Vagina (tissue), 2 donors: ENCODE measurements at regions not wholly inside any gene's neighbourhood (a gene's known extent, or its start where the extent isn't known, plus 50 kb on each side); places are given as distances from the start of the nearest gene placed in this dataset.

Experiments used
- DNase-seq, 2 donors: peaks; one replicate each; pipeline ENCODE4 v3.0.0-alpha.2; 2017; ENCODE audit errors: extremely low spot score in 2 of 2
- H3K27ac ChIP-seq: fragments of 200-600 bp; sonication (generic); one replicate; pipeline ENCODE4 v1.5.1; 2019
- H3K27me3 ChIP-seq: fragments of 200-600 bp; sonication (generic); one replicate; pipeline ENCODE4 v1.5.1; 2019
- H3K36me3 ChIP-seq, 2 donors: fragments of 200-600 bp; sonication (generic); one replicate each; pipeline ENCODE4 v1.5.1; 2017 to 2019
- H3K4me1 ChIP-seq: fragments of 200-600 bp; sonication (generic); one replicate; pipeline ENCODE4 v1.5.1; 2019
- H3K4me3 ChIP-seq, 2 donors: fragments of 200-600 bp; sonication (generic); 1 replicate in 1 of 2; 2 replicates in 1 of 2; pipeline ENCODE4 v1.5.1; 2016 to 2019
- H3K9me3 ChIP-seq: fragments of 200-600 bp; sonication (generic); one replicate; pipeline ENCODE4 v1.5.1; 2019
- POLR2A ChIP-seq, 2 donors: fragments of 450-650 bp; IDR thresholded peaks; one replicate each; pipeline ENCODE4 v1.6.1; 2017; ENCODE audit warnings: antibody characterized with exemption in 2 of 2, mild to moderate bottlenecking in 2 of 2, moderate library complexity in 2 of 2
- POLR2AphosphoS5 ChIP-seq, 2 donors: sonication (generic); formaldehyde crosslinking; IDR thresholded peaks; one replicate each; pipeline ENCODE4 v1.9.0; 2017; ENCODE audit warnings: antibody characterized with exemption in 2 of 2, mild to moderate bottlenecking in 2 of 2, low read depth in 1 of 2; ENCODE audit not compliant: insufficient read depth in 1 of 2
- intact Hi-C: fragments of 100-400 bp; cut with DNase I; formaldehyde crosslinking; loops from one replicate; pipeline ENCODE4 v1.15.1; 2023
- TF ChIP-seq, protein P1 (sequence below), 3 experiments: fragments of 450-650 bp in 2 of 3; fragments of 200-600 bp in 1 of 3; sonication (generic) in 1 of 3; IDR thresholded peaks; one replicate each; pipeline ENCODE4 v1.5.1; 2017 to 2019; ENCODE audit warnings: antibody characterized with exemption in 3 of 3, mild to moderate bottlenecking in 2 of 3, moderate library complexity in 2 of 3

- DNase-seq: no peak
- Histone ChIP-seq H3K27me3 (no peaks in the 10 kb centered on the region), H3K27ac (no peak overlapping the region), H3K36me3 (no peaks in the 10 kb centered on the region), H3K4me3 (no peak overlapping the region), H3K4me1 (no peaks in the 10 kb centered on the region), H3K9me3 (no peaks in the 10 kb centered on the region)
- intact Hi-C loops: no loop called here
- TF ChIP-seq POLR2AphosphoS5 (IDR thresholded peaks at IDR 0.05; ENCODE audit: insufficient read depth in 1 of 2, low read depth in 1 of 2) (no peak), POLR2A (IDR thresholded peaks at IDR 0.05) (no peak)
- TF ChIP-seq, protein P1, sequence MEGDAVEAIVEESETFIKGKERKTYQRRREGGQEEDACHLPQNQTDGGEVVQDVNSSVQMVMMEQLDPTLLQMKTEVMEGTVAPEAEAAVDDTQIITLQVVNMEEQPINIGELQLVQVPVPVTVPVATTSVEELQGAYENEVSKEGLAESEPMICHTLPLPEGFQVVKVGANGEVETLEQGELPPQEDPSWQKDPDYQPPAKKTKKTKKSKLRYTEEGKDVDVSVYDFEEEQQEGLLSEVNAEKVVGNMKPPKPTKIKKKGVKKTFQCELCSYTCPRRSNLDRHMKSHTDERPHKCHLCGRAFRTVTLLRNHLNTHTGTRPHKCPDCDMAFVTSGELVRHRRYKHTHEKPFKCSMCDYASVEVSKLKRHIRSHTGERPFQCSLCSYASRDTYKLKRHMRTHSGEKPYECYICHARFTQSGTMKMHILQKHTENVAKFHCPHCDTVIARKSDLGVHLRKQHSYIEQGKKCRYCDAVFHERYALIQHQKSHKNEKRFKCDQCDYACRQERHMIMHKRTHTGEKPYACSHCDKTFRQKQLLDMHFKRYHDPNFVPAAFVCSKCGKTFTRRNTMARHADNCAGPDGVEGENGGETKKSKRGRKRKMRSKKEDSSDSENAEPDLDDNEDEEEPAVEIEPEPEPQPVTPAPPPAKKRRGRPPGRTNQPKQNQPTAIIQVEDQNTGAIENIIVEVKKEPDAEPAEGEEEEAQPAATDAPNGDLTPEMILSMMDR (IDR thresholded peaks at IDR 0.05): no peak
Observed at GRCh38 chrX:139079789-139080188, 368.3 kb upstream of the FGF13 start.

- H3K27ac ChIP-seq: no peak overlapping the region
- intact Hi-C loops: no loop called here
Observed at GRCh38 chrX:139078761-139079280, 367.3 kb upstream of the FGF13 start.

GRCh38 chrX:139078342-139078741, 366.8 kb upstream of the FGF13 start:
- no peaks in the 10 kb centered on the region for H3K9me3 ChIP-seq
- TF ChIP-seq, protein P1 (IDR thresholded peaks at IDR 0.05): no peak
- H3K27me3 ChIP-seq: no peaks in the 10 kb centered on the region
- H3K4me3 ChIP-seq: no peak overlapping the region
- no peaks in the 10 kb centered on the region for H3K36me3 ChIP-seq
- no peak overlapping the region for H3K27ac ChIP-seq
- no peaks in the 10 kb centered on the region for H3K4me1 ChIP-seq
- DNase-seq: no peak
- intact Hi-C loops: no loop called here

More at GRCh38 chrX:139078761-139079280, 367.3 kb upstream of the FGF13 start:
- no peaks in the 10 kb centered on the region for H3K9me3 ChIP-seq
- H3K27me3 ChIP-seq: no peaks in the 10 kb centered on the region
- H3K36me3 ChIP-seq: no peaks in the 10 kb centered on the region
- H3K4me3 ChIP-seq: no peak overlapping the region
- TF ChIP-seq POLR2A (IDR thresholded peaks at IDR 0.05): no peak
- no peak for TF ChIP-seq POLR2AphosphoS5 (IDR thresholded peaks at IDR 0.05; ENCODE audit: insufficient read depth in 1 of 2, low read depth in 1 of 2)
- TF ChIP-seq, protein P1 (IDR thresholded peaks at IDR 0.05): no peak
- H3K4me1 ChIP-seq: no peaks in the 10 kb centered on the region
- DNase-seq: no peak

DNA sequence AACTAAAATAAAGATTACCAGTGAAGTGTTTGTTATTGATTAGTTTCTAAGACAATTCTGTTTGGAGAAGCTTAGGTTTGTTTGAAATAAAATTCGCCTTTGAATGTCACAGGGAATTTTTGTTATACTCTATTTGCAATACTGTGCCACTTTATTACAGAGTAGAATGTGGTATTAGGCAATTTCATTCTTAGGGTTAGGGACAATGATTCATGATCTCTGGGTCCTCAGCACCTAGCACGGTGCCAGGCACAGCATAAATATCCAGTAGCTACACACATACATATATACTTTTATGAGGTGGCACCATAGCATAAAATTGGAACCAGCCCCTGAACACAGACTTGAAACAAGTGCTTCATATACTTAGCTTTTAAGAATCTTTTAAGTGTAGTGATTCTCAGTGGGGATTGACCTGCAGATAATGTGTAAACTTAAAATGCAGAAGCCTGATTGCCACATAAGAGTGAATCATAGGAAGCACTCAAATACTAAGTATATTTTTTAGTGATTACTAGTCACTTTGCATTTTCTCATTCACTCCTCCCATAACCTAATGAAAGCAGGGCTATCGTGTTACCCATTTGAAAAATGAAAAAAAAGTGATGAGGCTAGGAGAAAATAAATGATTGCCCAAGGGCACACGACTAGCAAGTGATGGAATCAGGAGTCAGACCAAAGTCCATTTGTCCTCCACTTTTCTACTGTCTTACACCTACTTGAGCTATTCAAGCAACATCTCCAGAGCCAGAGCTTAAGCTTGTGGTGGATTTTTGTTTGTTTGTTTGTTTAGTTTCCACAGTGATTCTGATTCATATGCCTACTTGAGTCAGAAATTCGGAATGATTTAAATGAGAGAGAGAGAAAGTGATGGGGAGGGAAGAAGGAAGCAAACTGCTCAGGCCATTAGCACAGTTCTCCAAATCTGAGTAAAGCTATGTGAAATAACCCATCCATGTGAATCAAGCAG, 366.0 kb upstream of the FGF13 start:
- no peaks in the 10 kb centered on the region for H3K36me3 ChIP-seq
- no peak overlapping the region for H3K27ac ChIP-seq
- no peak overlapping the region for H3K4me3 ChIP-seq
- H3K4me1 ChIP-seq: no peaks in the 10 kb centered on the region
- intact Hi-C loops: no loop called here
- DNase-seq: no peak
- H3K27me3 ChIP-seq: no peaks in the 10 kb centered on the region
- TF ChIP-seq POLR2A (IDR thresholded peaks at IDR 0.05): no peak
- H3K9me3 ChIP-seq: no peaks in the 10 kb centered on the region

DNA sequence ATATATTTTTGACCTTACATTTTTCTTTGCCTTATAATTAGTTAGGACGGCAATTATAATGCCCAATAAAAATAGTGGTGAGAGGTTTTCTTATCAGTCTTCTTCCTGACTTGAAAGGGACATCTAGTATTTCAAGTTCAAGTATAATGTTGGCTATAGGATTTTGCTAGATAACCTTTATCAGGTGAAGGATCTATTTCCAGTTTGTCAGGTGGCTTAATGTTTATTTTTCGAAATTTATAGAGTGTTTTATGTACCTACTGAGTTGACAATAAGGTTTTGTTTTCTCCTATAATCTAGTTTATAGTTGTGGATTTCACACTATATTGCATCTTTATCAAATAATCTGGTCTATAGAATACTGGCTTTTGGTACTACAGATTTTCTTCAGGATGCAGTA, 351.8 kb upstream of the FGF13 start:
- intact Hi-C loops: no loop called here

More for the DNA sequence above, 351.8 kb upstream of the FGF13 start:
- DNase-seq: no peak
- H3K36me3 ChIP-seq: no peaks in the 10 kb centered on the region
- TF ChIP-seq POLR2A (IDR thresholded peaks at IDR 0.05) (no peak), POLR2AphosphoS5 (IDR thresholded peaks at IDR 0.05; ENCODE audit: insufficient read depth in 1 of 2, low read depth in 1 of 2) (no peak)
- TF ChIP-seq, protein P1 (IDR thresholded peaks at IDR 0.05): no peak
- H3K9me3 ChIP-seq: no peaks in the 10 kb centered on the region
- H3K27ac ChIP-seq: no peak overlapping the region
- H3K27me3 ChIP-seq: no peaks in the 10 kb centered on the region
- no peak overlapping the region for H3K4me3 ChIP-seq
- H3K4me1 ChIP-seq: no peaks in the 10 kb centered on the region
